Suppressor macrophage treated with lipopolysaccharide for 4 hours (primary cell): ENCODE measurements at regions not wholly inside any gene's neighbourhood (a gene's known extent, or its start where the extent isn't known, plus 50 kb on each side); places are given as distances from the start of the nearest gene placed in this dataset.

Experiments used
- DNase-seq: peaks from one replicate; pipeline ENCODE4 v3.0.0-alpha.2; 2020

- DNase-seq = no peak
Observed at GRCh38 chr4:73929278-73929677, 52.5 kb downstream of the PF4 start.

- DNase-seq = no peak
Observed at GRCh38 chr4:73923631-73923937, 54.4 kb downstream of the CXCL1 start.

- DNase-seq = peak; percentile 43
Observed at GRCh38 chr4:73922766-73923630, 53.8 kb downstream of the CXCL1 start.

GRCh38 chr4:73922317-73922716, 53.1 kb downstream of the CXCL1 start:
- DNase-seq = no peak
